Stimulated activated CD8-positive, alpha-beta memory T cell treated with anti-CD3 and anti-CD28 coated beads, Interleukin-4, amount 100 ng/mL, for 24 hours (primary cell): ENCODE measurements at regions not wholly inside any gene's neighbourhood (a gene's known extent, or its start where the extent isn't known, plus 50 kb on each side); places are given as distances from the start of the nearest gene placed in this dataset.
A peak's percentile ranks its signal among the peaks of the same experiment; 100 is the strongest.
"Not testable (repeated sequence)": the region's sequence is repeated elsewhere in the genome, so short reads cannot be mapped to it uniquely, and the experiment has no call there.

Source experiments
- DNase-seq: peaks from one replicate; pipeline ENCODE4 v3.0.0-alpha.2; 2020; ENCODE audit warnings: low read depth

- DNase-seq = no peak
Measured at GRCh38 chr6:14217728-14218518, 100.4 kb downstream of the CD83 start.

- no peak for DNase-seq
Measured at GRCh38 chr6:14218519-14218800, 100.9 kb downstream of the CD83 start.

GRCh38 chr6:14221564-14222279, 104.2 kb downstream of the CD83 start:
- DNase-seq = no peak

- no peak for DNase-seq
Measured at GRCh38 chr6:14222956-14223355, 105.4 kb downstream of the CD83 start.

- DNase-seq = no peak
Measured at GRCh38 chr6:14224359-14225103, 107.0 kb downstream of the CD83 start.

GRCh38 chr6:14226051-14226660, 108.6 kb downstream of the CD83 start:
- no peak for DNase-seq

- peak; percentile 8 for DNase-seq
Measured at GRCh38 chr6:14228571-14228970, 111.0 kb downstream of the CD83 start.

- DNase-seq = no peak
Measured at GRCh38 chr6:14231071-14231483, 113.5 kb downstream of the CD83 start.

- no peak for DNase-seq
Measured at GRCh38 chr6:14231501-14232280, 114.1 kb downstream of the CD83 start.

GRCh38 chr6:14232889-14233288, 115.3 kb downstream of the CD83 start:
- DNase-seq = no peak

- DNase-seq = no peak
Measured at GRCh38 chr6:14235653-14236356, 118.2 kb downstream of the CD83 start.

- no peak for DNase-seq
Measured at GRCh38 chr6:14239097-14239496, 121.5 kb downstream of the CD83 start.

- no peak for DNase-seq
Measured at GRCh38 chr6:14240411-14241166, 123.0 kb downstream of the CD83 start.

- no peak for DNase-seq
Measured at GRCh38 chr6:14241255-14242070, 123.9 kb downstream of the CD83 start.

GRCh38 chr6:14242912-14243311, 125.3 kb downstream of the CD83 start:
- not testable (repeated sequence) for DNase-seq

GRCh38 chr6:14243597-14243996, 126.0 kb downstream of the CD83 start:
- DNase-seq = no peak

GRCh38 chr6:14246876-14247275, 129.3 kb downstream of the CD83 start:
- DNase-seq = no peak

GRCh38 chr6:14250573-14250972, 133.0 kb downstream of the CD83 start:
- no peak for DNase-seq

- DNase-seq = no peak
Measured at GRCh38 chr6:14252271-14252850, 134.8 kb downstream of the CD83 start.
